SK-N-SH treated with all-trans-retinoic acid at 6 μM for 48 hours (cell line): ENCODE measurements at regions not wholly inside any gene's neighbourhood (a gene's known extent, or its start where the extent isn't known, plus 50 kb on each side); places are given as distances from the start of the nearest gene placed in this dataset.

Source experiments
- ISL1 ChIP-seq: fragments of 250-450 bp; sonication (Bioruptor Pico); IDR thresholded peaks from 2 replicates; pipeline ENCODE4 v2.1.2; 2022; ENCODE audit warnings: mild to moderate bottlenecking, moderate library complexity
- PATZ1 ChIP-seq: fragments of 250-450 bp; sonication (Bioruptor Pico); IDR thresholded peaks from 2 replicates; pipeline ENCODE4 v1.8.0; 2020; ENCODE audit warnings: mild to moderate bottlenecking, moderate library complexity, borderline replicate concordance
- ZFP30 ChIP-seq: fragments of 450-650 bp; formaldehyde crosslinking; IDR thresholded peaks from 2 replicates; pipeline ENCODE4 v1.5.0; 2022; ENCODE audit warnings: mild to moderate bottlenecking, moderate library complexity
- ZNF565 ChIP-seq: fragments of 450-650 bp; formaldehyde crosslinking; conservative IDR thresholded peaks from 2 replicates; pipeline ENCODE4 v1.5.0; 2020; ENCODE audit warnings: low read depth, mild to moderate bottlenecking, moderate library complexity
- ZNF70 ChIP-seq: fragments of 450-650 bp; formaldehyde crosslinking; IDR thresholded peaks from 2 replicates; pipeline ENCODE4 v1.5.0; 2020; ENCODE audit warnings: mild to moderate bottlenecking, moderate library complexity

GRCh38 chr2:226018641-226019040 is 619.1 kb downstream of the NYAP2 start:
- TF ChIP-seq ZFP30: no peak
- no peak for TF ChIP-seq PATZ1 (CRISPR knock-in tag)
- TF ChIP-seq ZNF565 (CRISPR knock-in tag): no peak
- TF ChIP-seq ISL1 (CRISPR knock-in tag): no peak
- TF ChIP-seq ZNF70: no peak
